Activated T-helper 2 cell treated with anti-CD3 and anti-CD28 coated beads, Interferon-gamma antibody, Interleukin-2, Interleukin-4, amounts not matched to agents 10 μg/mL and 5 μg/mL and 100 μg/mL, durations not matched to agents 14 hours and 24 hours and 36 hours (primary cell): ENCODE measurements at regions not wholly inside any gene's neighbourhood (a gene's known extent, or its start where the extent isn't known, plus 50 kb on each side); places are given as distances from the start of the nearest gene placed in this dataset.

ENCODE experiments used
- DNase-seq: peaks from one replicate; pipeline ENCODE4 v3.0.0; 2021; ENCODE audit warnings: low spot score
- H3K27ac Mint-ChIP-seq: one replicate; pipeline ENCODE4 v1.8.0; 2021; ENCODE audit warnings: mixed read lengths
- H3K27me3 Mint-ChIP-seq: one replicate; pipeline ENCODE4 v1.8.0; 2021; ENCODE audit warnings: low read depth, mixed read lengths
- H3K36me3 Mint-ChIP-seq: one replicate; pipeline ENCODE4 v1.8.0; 2021; ENCODE audit warnings: low read depth, mixed read lengths
- H3K4me1 Mint-ChIP-seq: one replicate; pipeline ENCODE4 v1.8.0; 2021; ENCODE audit warnings: low read depth, mixed read lengths
- H3K4me3 Mint-ChIP-seq: one replicate; pipeline ENCODE4 v1.8.0; 2021; ENCODE audit warnings: low read depth, mild to moderate bottlenecking, moderate library complexity, mixed read lengths
- H3K9me3 Mint-ChIP-seq: one replicate; pipeline ENCODE4 v1.8.0; 2021; ENCODE audit warnings: mixed read lengths
- intact Hi-C: fragments of 100-400 bp; cut with micrococcal nuclease; formaldehyde crosslinking; loops from one replicate; pipeline ENCODE4 v1.15.1; 2023

- Mint-ChIP-seq H3K4me3 (no peak overlapping the region), H3K36me3 (no peaks in the 10 kb centered on the region), H3K27me3 (no peaks in the 10 kb centered on the region), H3K27ac (no peak overlapping the region), H3K4me1 (no peaks in the 10 kb centered on the region), H3K9me3 (peaks cover 28% of the 10 kb centered on the region)
- intact Hi-C loops, result no loop called here
- DNase-seq, result no peak
These were observed 86.1 kb upstream of the GHR start for GRCh38 chr5:42337143-42337542.

- H3K27ac Mint-ChIP-seq, result no peak overlapping the region
- H3K4me3 Mint-ChIP-seq, result no peak overlapping the region
These were observed 85.6 kb upstream of the GHR start for GRCh38 chr5:42337607-42338006.

GRCh38 chr5:42338136-42338535, 85.1 kb upstream of the GHR start:
- peaks cover 28% of the 10 kb centered on the region for H3K9me3 Mint-ChIP-seq
- H3K36me3 Mint-ChIP-seq, result no peaks in the 10 kb centered on the region
- no peak overlapping the region for H3K4me3 Mint-ChIP-seq
- intact Hi-C loops, result no loop called here
- no peaks in the 10 kb centered on the region for H3K4me1 Mint-ChIP-seq
- DNase-seq, result no peak
- no peak overlapping the region for H3K27ac Mint-ChIP-seq
- no peaks in the 10 kb centered on the region for H3K27me3 Mint-ChIP-seq

More at GRCh38 chr5:42337607-42338006, 85.6 kb upstream of the GHR start:
- Mint-ChIP-seq H3K27me3 (no peaks in the 10 kb centered on the region), H3K4me1 (no peaks in the 10 kb centered on the region), H3K9me3 (peaks cover 28% of the 10 kb centered on the region), H3K36me3 (no peaks in the 10 kb centered on the region)
- intact Hi-C loops, result no loop called here
- no peak for DNase-seq

- H3K9me3 Mint-ChIP-seq, result peaks cover 7% of the 10 kb centered on the region
- no peaks in the 10 kb centered on the region for H3K4me1 Mint-ChIP-seq
- H3K27ac Mint-ChIP-seq, result no peak overlapping the region
- H3K4me3 Mint-ChIP-seq, result no peak overlapping the region
- no peaks in the 10 kb centered on the region for H3K27me3 Mint-ChIP-seq
- no peak for DNase-seq
- no peaks in the 10 kb centered on the region for H3K36me3 Mint-ChIP-seq
- intact Hi-C loops, result no loop called here
These were observed 74.1 kb upstream of the GHR start for GRCh38 chr5:42349163-42349562.

GRCh38 chr5:42351956-42352355, 71.3 kb upstream of the GHR start:
- H3K27ac Mint-ChIP-seq, result no peak overlapping the region
- no peaks in the 10 kb centered on the region for H3K4me1 Mint-ChIP-seq
- H3K4me3 Mint-ChIP-seq, result no peak overlapping the region
- H3K27me3 Mint-ChIP-seq, result no peaks in the 10 kb centered on the region
- DNase-seq, result no peak
- H3K9me3 Mint-ChIP-seq, result peaks cover 7% of the 10 kb centered on the region
- H3K36me3 Mint-ChIP-seq, result no peaks in the 10 kb centered on the region
- intact Hi-C loops, result no loop called here

GRCh38 chr5:42360056-42360455, 63.2 kb upstream of the GHR start:
- no peaks in the 10 kb centered on the region for H3K9me3 Mint-ChIP-seq
- H3K36me3 Mint-ChIP-seq, result no peaks in the 10 kb centered on the region
- intact Hi-C loops, result no loop called here
- H3K4me3 Mint-ChIP-seq, result no peak overlapping the region
- H3K27me3 Mint-ChIP-seq, result no peaks in the 10 kb centered on the region
- no peak overlapping the region for H3K27ac Mint-ChIP-seq
- H3K4me1 Mint-ChIP-seq, result no peaks in the 10 kb centered on the region
- no peak for DNase-seq

GRCh38 chr5:42360616-42361314, 62.5 kb upstream of the GHR start:
- DNase-seq, result no peak
- H3K9me3 Mint-ChIP-seq, result no peaks in the 10 kb centered on the region

GRCh38 chr5:42361315-42361688, 61.9 kb upstream of the GHR start:
- Mint-ChIP-seq H3K27ac (no peak overlapping the region), H3K36me3 (no peaks in the 10 kb centered on the region), H3K9me3 (no peaks in the 10 kb centered on the region), H3K4me3 (no peak overlapping the region), H3K27me3 (no peaks in the 10 kb centered on the region), H3K4me1 (no peaks in the 10 kb centered on the region)
- no peak for DNase-seq
- intact Hi-C loops, result no loop called here

More at GRCh38 chr5:42360616-42361314, 62.5 kb upstream of the GHR start:
- H3K27me3 Mint-ChIP-seq, result no peaks in the 10 kb centered on the region
- no peak overlapping the region for H3K4me3 Mint-ChIP-seq
- H3K36me3 Mint-ChIP-seq, result no peaks in the 10 kb centered on the region
- intact Hi-C loops, result no loop called here
- H3K27ac Mint-ChIP-seq, result no peak overlapping the region
- H3K4me1 Mint-ChIP-seq, result no peaks in the 10 kb centered on the region

- no peaks in the 10 kb centered on the region for H3K4me1 Mint-ChIP-seq
- no peaks in the 10 kb centered on the region for H3K9me3 Mint-ChIP-seq
- intact Hi-C loops, result no loop called here
- no peaks in the 10 kb centered on the region for H3K36me3 Mint-ChIP-seq
- H3K27ac Mint-ChIP-seq, result no peak overlapping the region
- no peaks in the 10 kb centered on the region for H3K27me3 Mint-ChIP-seq
- H3K4me3 Mint-ChIP-seq, result no peak overlapping the region
- no peak for DNase-seq
These were observed 57.2 kb upstream of the GHR start for GRCh38 chr5:42366051-42366450.
